Panc1 (cell line): ENCODE measurements at regions not wholly inside any gene's neighbourhood (a gene's known extent, or its start where the extent isn't known, plus 50 kb on each side); places are given as distances from the start of the nearest gene placed in this dataset.
"Not testable (repeated sequence)": the region's sequence is repeated elsewhere in the genome, so short reads cannot be mapped to it uniquely, and the experiment has no call there.

Experiments used
- ATAC-seq: fragments of 200-7000 bp; cut with Tn5 transposase; 2 replicates; pipeline ENCODE4 v1.9.1; 2020; ENCODE audit warnings: mild to moderate bottlenecking, moderate library complexity
- BruUV-seq: library from RNA; stranded (reverse); fragments of 400-500 nt; replicated peaks from 2 replicates; lab custom pipeline; 2021; lab: Mats Ljungman, UMichigan
- CTCF ChIA-PET: fragments of 300-600 bp; sonication (Branson Sonifier 250); formaldehyde crosslinking; loops from one replicate; lab custom pipeline; 2022; ENCODE audit warnings: antibody characterized with exemption; lab: Charles Lee
- POLR2A ChIA-PET: fragments of 300-600 bp; sonication (Branson Sonifier 250); formaldehyde crosslinking; loops from one replicate; lab custom pipeline; 2022; ENCODE audit warnings: antibody characterized with exemption; lab: Charles Lee
- DNase-seq: peaks from one replicate; pipeline ENCODE4 v3.0.0-alpha.2; 2010; ENCODE audit warnings: low read depth, low spot score
- H3K27ac ChIP-seq: 2 replicates; pipeline ENCODE4 v1.5.1; 2011; ENCODE audit warnings: mild to moderate bottlenecking, low read length, inconsistent platforms
- H3K27me3 ChIP-seq: fragments of 200-500 bp; sonication (Bioruptor generic); 2 replicates; pipeline ENCODE4 v1.6.0; 2014; ENCODE audit warnings: low read length, inconsistent platforms; ENCODE audit not compliant: control insufficient read depth, insufficient read depth
- H3K36me3 ChIP-seq: fragments of 200-500 bp; sonication (Bioruptor generic); 2 replicates; pipeline ENCODE4 v1.5.1; 2014; ENCODE audit warnings: inconsistent platforms, mild to moderate bottlenecking, low read length, moderate library complexity; ENCODE audit not compliant: control insufficient read depth, insufficient read depth
- H3K4me1 ChIP-seq: 2 replicates; pipeline ENCODE4 v1.5.1; 2011; ENCODE audit warnings: inconsistent platforms, mild to moderate bottlenecking, low read length, moderate library complexity; ENCODE audit not compliant: control insufficient read depth, insufficient read depth
- H3K4me3 ChIP-seq, 2 experiments: 2 replicates each; pipeline ENCODE4 v1.5.1; 2011 to 2012; ENCODE audit warnings: low read depth in 2 of 2, low read length in 2 of 2, mild to moderate bottlenecking in 2 of 2, inconsistent platforms in 1 of 2, moderate library complexity in 1 of 2
- H3K9me3 ChIP-seq: fragments of 200-500 bp; sonication (Bioruptor generic); 2 replicates; pipeline ENCODE4 v1.5.1; 2014; ENCODE audit warnings: low read depth, mild to moderate bottlenecking, inconsistent platforms, low read length, moderate library complexity; ENCODE audit not compliant: control insufficient read depth, insufficient read depth
- POLR2AphosphoS5 ChIP-seq: IDR thresholded peaks from 2 replicates; pipeline ENCODE4 v1.6.1; 2012; ENCODE audit warnings: mild to moderate bottlenecking, low read depth, low read length, moderate library complexity
- SIN3A ChIP-seq: IDR thresholded peaks from 2 replicates; pipeline ENCODE4 v1.6.1; 2012; ENCODE audit warnings: low read depth, mild to moderate bottlenecking, low read length, moderate library complexity, borderline replicate concordance; ENCODE audit not compliant: insufficient read depth
- TCF7L2 ChIP-seq: IDR thresholded peaks from 2 replicates; pipeline ENCODE4 v1.6.1; 2011; ENCODE audit warnings: mild to moderate bottlenecking, low read depth, low read length, inconsistent platforms
- in situ Hi-C: cut with HindIII; loops from 2 replicates; pipeline ENCODE4 v1.10.0; 2016; ENCODE audit warnings: low sequenced_read_pairs, low pct_unique_long_range_greater_than_20kb
- intact Hi-C: fragments of 100-400 bp; cut with micrococcal nuclease; formaldehyde crosslinking; loops from one replicate; pipeline ENCODE4 v1.10.0; 2022; ENCODE audit not compliant: unreplicated experiment
- TF ChIP-seq, protein P1 (sequence below), 2 experiments: IDR thresholded peaks; 2 replicates each; pipeline ENCODE4 v1.6.1; 2011 to 2012; ENCODE audit warnings: low read depth in 2 of 2, control low read depth in 1 of 2, low read length in 1 of 2, mild to moderate bottlenecking in 1 of 2, moderate library complexity in 1 of 2; ENCODE audit not compliant: insufficient read depth in 1 of 2
- TF ChIP-seq, protein P2 (sequence below): fragments of 450-650 bp; IDR thresholded peaks from 2 replicates; pipeline ENCODE4 v1.5.1; 2017; ENCODE audit warnings: mild to moderate bottlenecking

DNA sequence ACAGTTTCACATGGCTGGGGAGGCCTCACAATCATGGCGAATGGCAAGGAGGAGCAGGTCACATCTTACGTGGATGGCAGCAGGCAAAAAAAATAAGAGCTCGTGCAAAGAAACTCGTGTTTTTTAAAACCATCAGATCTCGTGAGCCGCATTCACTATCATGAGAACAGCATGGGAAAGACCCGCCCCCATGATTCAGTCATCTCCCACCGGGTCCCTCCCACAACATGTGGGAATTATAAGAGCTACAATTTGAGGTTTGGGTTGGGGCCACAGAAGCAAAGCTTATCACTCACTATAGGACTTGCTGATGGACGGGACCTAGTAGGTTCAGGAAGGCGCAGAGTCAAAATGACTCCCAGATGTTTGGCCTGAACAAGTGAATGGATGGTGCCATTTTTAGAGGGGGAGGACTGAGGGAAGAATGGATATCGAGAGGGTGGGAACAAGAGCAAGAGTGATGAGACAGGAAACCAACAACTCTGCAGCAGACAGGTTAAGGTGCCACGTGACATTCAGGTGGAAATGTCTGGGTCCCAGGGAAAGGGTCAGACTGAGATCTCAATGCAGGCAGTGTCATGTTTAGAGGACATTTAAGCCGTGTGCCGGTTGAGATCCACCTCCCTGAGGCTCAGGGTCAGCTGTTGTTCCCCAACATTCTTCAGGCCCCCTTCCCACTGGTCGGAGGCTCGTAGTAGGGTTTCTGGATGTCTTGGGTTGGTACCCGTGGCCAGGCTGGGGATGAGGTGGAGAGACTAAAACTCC lies 85.7 kb downstream of the MYCN start:
- no peak for ATAC-seq
- no TSS peak for BruUV-seq

DNA sequence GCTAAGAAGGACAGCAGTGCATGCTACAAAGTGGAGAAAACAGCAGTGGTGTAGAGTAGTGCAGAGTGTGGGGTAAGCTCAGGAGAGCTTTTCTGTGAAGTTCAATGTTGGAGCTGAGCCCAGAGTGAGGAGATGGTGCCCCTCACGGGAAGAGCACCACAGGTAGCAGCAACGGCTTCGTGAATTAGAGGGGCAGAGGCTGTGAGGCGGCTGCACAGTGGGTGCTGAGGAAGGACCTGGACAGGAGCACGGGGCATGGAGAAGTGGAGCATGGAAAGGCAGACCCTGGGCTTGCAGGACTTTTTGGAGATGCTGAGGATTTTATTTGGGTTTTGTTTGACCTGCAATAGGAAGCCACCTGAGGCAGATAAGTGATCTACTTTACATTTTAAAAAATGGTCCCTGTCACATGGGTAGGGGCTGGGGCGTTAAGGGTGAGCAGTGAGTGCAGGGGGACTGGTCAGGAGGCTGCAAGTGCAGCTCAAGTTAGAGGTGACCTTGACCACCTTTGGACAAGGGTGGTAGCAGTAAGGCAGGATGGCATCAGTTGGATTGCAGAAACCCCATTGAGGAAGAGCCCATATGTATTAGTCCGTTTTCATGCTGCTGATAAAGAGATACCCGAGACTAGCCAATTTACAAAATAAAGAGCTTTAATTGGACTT lies 85.0 kb downstream of the MYCN start:
- DNase-seq = no peak
- no TSS peak for BruUV-seq
- Histone ChIP-seq H3K27ac (no peak overlapping the region), H3K27me3 (no peaks in the 10 kb centered on the region), H3K36me3 (no peaks in the 10 kb centered on the region), H3K9me3 (no peaks in the 10 kb centered on the region), H3K4me3 (no peak overlapping the region), H3K4me1 (no peaks in the 10 kb centered on the region)
- CTCF ChIA-PET = no interaction called here
- POLR2A ChIA-PET = no interaction called here
- in situ Hi-C loops = no loop called here
- no peak for ATAC-seq
- TF ChIP-seq SIN3A (no peak), POLR2AphosphoS5 (no peak), TCF7L2 (no peak)
- TF ChIP-seq, protein P1, sequence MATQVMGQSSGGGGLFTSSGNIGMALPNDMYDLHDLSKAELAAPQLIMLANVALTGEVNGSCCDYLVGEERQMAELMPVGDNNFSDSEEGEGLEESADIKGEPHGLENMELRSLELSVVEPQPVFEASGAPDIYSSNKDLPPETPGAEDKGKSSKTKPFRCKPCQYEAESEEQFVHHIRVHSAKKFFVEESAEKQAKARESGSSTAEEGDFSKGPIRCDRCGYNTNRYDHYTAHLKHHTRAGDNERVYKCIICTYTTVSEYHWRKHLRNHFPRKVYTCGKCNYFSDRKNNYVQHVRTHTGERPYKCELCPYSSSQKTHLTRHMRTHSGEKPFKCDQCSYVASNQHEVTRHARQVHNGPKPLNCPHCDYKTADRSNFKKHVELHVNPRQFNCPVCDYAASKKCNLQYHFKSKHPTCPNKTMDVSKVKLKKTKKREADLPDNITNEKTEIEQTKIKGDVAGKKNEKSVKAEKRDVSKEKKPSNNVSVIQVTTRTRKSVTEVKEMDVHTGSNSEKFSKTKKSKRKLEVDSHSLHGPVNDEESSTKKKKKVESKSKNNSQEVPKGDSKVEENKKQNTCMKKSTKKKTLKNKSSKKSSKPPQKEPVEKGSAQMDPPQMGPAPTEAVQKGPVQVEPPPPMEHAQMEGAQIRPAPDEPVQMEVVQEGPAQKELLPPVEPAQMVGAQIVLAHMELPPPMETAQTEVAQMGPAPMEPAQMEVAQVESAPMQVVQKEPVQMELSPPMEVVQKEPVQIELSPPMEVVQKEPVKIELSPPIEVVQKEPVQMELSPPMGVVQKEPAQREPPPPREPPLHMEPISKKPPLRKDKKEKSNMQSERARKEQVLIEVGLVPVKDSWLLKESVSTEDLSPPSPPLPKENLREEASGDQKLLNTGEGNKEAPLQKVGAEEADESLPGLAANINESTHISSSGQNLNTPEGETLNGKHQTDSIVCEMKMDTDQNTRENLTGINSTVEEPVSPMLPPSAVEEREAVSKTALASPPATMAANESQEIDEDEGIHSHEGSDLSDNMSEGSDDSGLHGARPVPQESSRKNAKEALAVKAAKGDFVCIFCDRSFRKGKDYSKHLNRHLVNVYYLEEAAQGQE (IDR thresholded peaks at IDR 0.05; ENCODE audit: insufficient read depth in 1 of 2, low read depth in 2 of 2, low read length in 1 of 2) = no peak
- TF ChIP-seq, protein P2, sequence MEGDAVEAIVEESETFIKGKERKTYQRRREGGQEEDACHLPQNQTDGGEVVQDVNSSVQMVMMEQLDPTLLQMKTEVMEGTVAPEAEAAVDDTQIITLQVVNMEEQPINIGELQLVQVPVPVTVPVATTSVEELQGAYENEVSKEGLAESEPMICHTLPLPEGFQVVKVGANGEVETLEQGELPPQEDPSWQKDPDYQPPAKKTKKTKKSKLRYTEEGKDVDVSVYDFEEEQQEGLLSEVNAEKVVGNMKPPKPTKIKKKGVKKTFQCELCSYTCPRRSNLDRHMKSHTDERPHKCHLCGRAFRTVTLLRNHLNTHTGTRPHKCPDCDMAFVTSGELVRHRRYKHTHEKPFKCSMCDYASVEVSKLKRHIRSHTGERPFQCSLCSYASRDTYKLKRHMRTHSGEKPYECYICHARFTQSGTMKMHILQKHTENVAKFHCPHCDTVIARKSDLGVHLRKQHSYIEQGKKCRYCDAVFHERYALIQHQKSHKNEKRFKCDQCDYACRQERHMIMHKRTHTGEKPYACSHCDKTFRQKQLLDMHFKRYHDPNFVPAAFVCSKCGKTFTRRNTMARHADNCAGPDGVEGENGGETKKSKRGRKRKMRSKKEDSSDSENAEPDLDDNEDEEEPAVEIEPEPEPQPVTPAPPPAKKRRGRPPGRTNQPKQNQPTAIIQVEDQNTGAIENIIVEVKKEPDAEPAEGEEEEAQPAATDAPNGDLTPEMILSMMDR = no peak
- intact Hi-C loops = no loop called here

More for the DNA sequence above, 85.7 kb downstream of the MYCN start:
- POLR2A ChIA-PET = no interaction called here
- H3K4me3 ChIP-seq = no peak overlapping the region
- CTCF ChIA-PET = no interaction called here
- TF ChIP-seq SIN3A = no peak
- in situ Hi-C loops = no loop called here
- intact Hi-C loops = no loop called here
- no peaks in the 10 kb centered on the region for H3K4me1 ChIP-seq
- H3K36me3 ChIP-seq = no peaks in the 10 kb centered on the region
- H3K9me3 ChIP-seq = no peaks in the 10 kb centered on the region
- H3K27me3 ChIP-seq = no peaks in the 10 kb centered on the region
- no peak overlapping the region for H3K27ac ChIP-seq
- no peak for DNase-seq

DNA sequence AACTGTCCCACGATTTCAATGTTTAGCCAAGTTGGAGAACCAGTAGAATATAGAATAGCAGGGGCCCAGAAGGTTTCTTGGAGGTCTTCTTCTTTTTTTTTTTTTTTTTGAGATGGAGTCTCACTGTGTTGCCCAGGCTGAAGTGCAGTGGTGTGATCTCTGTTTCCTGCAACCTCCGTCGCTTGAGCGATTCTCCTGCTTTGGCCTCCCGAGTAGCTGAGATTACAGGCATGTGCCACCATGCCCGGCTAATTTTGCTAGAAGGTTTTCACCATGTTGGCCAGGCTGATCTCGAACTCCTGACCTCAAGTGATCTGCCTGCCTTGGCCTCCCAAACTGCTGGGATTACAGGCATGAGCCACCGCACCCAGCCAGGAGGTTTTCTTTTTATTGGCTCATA lies 84.3 kb downstream of the MYCN start:
- H3K36me3 ChIP-seq, intact Hi-C loops, ATAC-seq, H3K9me3 ChIP-seq, DNase-seq, H3K27me3 ChIP-seq, POLR2A ChIA-PET, in situ Hi-C loops, BruUV-seq, H3K4me3 ChIP-seq, CTCF ChIA-PET, H3K27ac ChIP-seq, H3K4me1 ChIP-seq: not testable (repeated sequence)
